ENCODE measurements at regions not wholly inside any gene's neighbourhood (a gene's known extent, or its start where the extent isn't known, plus 50 kb on each side); places are given as distances from the start of the nearest gene placed in this dataset.
"Not testable (repeated sequence)": the region's sequence is repeated elsewhere in the genome, so short reads cannot be mapped to it uniquely, and the experiment has no call there.

DNA sequence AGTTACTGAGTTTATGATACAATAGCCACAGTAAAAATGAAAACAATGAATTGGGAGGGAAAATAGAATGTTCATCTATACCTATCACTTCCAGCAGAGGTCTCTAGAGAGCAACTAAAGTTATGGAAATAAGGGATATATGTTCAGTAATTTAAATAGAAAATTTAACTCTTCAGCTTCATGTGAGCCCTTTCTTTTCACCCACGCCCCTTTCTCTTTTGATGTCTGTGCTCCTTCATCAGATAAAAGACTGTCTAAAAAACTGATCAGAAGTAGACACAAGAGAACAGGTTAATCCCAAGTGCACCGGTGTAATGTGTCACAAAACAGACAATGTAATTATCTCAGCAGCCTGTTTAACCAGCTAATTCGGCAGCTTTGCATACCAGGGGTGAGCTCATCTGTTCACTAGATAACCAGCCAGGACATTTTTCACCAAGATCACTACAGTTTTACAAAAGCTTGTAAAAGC, 238.5 kb upstream of the ERBB4 start:
- peak; percentile 48 for DNase-seq (ENCODE audit: low spot score)

DNA sequence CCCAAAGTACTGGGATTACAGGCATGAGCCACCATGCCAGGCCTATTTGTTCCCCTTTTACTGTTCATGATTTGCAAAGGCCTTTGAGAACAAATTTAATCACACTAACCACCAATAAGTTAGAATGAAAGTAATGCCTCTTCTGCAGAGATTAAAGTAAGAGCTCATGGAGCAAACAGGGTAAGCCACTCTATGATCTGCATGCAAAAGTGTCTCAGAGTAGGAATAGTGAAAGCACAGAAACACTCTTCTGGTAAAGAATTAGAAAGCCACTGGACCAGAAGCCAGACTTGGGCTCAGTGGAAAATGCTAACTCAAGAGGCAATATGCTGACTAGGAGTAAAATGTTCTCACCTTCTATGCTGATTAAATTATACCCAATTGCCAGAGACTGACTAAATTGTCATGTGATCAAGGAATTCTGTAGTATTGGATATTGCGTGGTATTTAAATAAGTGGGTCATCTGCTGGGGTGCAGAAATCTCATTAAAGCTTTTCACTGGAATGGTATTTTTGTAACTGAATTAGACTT, 235.3 kb upstream of the ERBB4 start:
- DNase-seq (ENCODE audit: low spot score), result no peak

DNA sequence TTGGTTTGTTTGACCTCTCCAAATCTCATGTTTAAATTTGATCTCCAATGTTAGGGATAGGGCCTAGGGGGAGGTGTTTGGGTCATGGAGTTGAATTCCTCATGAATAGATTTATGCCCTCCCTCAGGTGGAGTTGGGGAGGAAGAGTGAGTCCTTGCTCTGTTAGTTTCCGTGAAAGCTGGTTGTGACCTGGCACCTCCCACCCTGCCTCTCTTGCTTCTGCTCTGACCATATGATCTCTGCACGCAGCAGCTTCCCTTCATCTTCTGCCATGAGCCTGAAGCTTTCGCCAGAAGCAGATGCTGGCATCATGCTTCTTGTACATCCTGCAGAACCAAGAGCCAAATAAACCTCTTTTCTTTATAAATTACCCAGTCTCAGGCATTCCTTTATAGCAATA, 231.6 kb upstream of the ERBB4 start:
- DNase-seq (ENCODE audit: low spot score), result no peak

DNA sequence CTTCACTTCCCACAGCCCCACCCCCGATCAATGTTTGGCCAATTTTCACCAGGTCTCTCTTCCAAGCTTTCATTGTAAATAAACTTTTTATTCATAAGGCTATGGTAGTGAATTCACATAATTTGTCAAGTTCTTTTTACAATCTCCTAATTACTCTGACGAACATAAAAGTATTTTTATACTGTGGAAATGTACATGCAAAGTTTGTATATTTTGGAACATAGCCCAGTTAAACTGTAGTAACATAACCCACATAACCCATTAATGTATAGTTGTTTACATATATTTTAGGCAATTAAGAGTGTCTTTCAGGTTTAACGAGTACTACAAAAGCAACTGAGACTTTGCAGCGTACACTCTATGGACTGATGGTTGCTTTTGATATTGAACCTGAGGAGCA, 228.3 kb upstream of the ERBB4 start:
- DNase-seq (ENCODE audit: low spot score), result no peak

DNA sequence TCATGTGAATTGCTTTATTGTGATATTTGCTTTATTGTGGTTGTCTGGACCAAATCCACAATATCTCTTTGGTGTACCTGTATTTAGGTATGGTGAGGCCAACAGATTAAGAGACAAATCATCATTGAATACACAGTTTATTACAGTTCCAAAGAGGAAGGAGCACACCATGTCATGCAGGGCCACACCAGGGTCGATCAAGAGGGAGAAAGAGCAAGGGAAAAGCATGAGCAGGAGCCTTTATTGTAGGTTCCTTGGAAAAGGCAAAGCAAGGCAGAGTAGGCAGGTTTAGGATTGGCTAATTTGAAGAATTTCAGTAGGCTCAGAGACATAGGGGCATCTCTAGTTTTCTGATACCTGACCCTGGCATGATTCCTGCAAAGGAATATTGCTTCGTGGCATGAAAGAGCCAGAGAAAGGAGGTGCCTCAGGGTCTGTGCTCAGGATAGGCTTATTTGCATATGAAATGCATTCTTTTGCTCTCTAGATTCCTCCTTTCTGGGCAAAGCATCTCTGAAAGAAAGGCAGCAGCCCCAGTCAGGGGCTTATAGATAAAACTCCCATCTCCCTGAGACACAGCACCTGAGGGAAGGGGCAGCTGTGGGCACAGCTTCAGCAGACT, 214.2 kb upstream of the ERBB4 start:
- no peak for DNase-seq (ENCODE audit: low spot score)

DNA sequence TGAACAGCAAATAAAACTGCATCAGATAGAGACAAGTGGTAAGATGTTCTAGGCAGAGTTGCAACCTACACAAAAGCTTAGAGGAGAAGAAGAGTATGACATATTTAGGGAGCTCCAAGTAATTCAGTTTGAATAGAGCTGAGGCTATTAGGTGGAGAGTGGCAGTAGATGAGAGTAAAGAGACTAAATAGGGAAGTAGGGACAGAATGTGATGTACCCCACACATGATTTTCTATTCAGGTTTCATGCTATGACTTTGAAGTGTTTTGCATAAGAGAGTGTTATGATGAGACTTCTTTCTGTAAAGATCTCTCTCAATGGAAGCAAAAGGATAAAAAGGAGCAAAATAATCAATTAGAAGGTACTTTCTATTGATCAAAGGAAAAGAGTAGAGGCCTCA, 206.8 kb upstream of the ERBB4 start:
- DNase-seq (ENCODE audit: low spot score), result no peak

DNA sequence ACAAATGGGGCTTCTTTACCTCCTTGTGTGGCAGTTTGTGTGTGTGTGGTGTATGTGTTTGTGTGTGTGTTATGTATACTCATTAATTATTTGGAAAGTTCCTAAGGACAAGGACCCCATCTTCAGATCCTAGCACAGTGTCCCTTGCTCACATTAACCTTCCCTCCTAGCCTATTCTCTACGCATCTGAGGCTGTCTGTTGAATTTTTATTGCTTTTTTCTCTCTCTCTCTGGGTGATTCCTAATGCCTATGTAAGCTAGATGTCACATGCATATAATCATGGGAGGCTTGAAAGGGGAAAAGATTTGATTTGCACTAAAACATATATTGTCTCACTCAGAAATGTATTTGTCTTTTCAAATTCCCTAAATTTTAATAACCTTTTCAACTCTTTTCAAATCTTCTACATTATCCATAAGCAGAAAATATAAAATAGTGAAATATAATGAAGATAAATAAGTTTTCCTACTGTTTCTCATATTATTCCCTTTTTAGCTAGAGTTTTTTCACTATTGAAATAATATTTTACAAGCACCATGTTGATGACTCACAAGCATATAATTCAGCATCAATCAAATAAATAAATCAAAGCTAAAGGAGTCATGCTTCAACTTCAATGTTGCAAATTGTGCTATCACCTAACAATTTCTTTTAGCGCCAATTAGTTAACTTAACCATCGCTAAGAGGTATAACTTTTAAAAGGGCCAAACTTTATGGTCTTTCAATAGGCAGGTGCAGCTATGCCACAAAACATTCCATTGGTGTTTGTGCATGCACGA, 199.0 kb upstream of the ERBB4 start:
- DNase-seq (ENCODE audit: low spot score), result no peak

DNA sequence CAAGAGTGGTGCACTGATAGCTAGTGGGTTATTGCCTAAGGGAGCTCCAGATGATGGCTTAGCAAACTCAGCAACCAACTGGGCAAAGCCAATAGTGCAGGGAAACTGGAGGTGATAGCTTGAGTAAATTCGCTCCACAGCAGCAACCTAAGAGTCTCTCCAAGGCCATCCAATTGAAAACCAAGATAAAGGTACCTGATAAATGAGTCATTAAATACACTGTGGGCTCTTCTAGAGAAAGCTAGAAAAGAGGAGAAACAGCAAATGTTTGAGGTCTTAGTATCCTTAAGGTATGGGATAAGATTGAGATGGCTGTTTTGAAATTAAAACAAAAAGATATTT, 197.8 kb upstream of the ERBB4 start:
- no peak for DNase-seq (ENCODE audit: low spot score)

DNA sequence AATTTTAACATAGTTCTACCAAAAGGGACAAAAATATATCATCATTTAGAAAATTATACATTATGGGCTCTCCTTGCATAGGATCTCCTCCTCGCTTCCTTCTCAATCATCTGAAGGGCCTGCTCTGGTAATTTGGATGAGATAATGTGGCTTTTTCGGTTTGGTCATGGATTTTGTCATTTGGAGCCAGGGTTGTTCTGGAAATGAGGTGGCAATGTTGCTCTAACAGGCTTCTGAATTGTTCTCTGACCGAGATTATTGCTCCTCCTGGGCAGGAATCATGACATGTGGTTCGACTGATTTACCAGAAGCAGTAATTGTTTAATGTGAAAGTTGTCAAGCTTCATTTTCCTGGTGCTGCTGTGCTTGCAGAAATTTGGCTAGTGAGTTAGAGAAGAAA, 194.7 kb upstream of the ERBB4 start:
- DNase-seq (ENCODE audit: low spot score), result no peak

DNA sequence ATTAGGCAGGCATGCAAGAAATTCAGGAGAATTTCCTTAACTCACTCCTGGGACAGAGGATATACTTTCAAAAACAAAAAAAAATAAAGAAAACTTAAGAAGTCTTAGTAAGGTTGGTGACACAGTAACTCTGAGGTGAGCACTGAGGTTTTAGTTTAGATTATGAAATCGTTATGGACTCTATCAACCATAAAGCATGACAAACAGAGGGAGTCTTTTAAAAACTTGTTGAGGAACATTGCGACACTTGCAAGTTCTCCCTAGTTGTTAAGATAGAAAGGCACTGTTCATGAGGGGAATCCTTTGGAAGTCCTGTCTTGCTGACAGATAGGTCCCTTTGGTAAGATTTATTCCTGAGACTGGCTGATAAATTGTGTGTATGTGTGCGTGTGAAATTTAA, 194.3 kb upstream of the ERBB4 start:
- no peak for DNase-seq (ENCODE audit: low spot score)

DNA sequence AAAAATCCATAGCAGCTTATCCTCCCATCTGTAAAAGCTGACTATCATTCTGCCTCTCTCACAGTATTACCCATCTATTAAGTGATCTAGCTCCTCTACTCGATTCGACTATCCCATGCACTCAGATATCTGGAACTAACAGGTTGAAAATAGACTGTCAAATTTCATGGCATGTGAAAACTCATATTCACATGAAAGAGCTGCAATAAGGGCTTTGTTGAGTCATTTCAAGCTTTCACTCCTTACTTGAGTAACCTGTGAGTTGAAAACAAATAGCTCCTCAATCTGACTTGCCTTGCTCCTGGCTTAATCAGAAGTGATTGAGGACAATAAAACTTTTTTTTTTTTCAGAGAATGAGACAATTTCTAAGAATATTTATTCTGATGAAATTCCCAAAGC, 192.4 kb upstream of the ERBB4 start:
- no peak for DNase-seq (ENCODE audit: low spot score)

DNA sequence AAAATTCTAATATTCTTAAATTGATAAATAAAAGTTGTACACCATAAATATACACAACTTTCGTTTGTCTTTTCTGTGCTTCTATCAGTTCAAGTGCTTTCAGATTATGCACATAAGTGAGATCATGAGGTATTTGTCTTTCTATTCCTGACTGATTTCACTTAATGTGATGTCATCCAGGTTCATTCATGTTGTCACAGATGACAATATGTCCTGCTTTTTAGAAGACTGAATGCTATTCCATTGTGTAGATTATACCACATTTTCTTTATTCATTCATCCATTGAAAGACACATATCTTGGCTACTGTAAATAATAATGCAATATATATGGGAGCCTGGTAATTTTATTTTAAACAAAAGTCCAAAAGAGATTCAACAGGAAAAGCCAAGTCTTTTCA, 190.1 kb upstream of the ERBB4 start:
- no peak for DNase-seq (ENCODE audit: low spot score)

DNA sequence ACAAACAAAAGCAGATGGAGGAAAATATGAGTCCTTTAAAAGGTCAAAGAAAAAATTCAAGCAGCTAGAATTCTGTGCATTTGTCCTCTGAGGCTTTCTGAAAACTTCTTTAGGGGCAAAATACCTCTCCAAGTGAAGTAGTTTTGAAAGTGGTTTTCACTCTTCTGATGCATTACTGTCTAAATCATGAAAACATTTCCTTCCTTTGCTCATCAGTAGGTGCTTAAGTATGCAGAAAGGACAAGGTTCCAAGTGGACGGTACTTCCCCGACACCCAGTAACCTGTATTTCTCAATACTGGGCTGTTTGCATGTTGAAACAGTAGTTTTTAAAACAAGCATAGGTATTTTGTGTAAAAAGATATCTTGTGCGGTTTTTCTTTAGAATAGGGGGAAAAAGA, 189.1 kb upstream of the ERBB4 start:
- DNase-seq (ENCODE audit: low spot score), result no peak

DNA sequence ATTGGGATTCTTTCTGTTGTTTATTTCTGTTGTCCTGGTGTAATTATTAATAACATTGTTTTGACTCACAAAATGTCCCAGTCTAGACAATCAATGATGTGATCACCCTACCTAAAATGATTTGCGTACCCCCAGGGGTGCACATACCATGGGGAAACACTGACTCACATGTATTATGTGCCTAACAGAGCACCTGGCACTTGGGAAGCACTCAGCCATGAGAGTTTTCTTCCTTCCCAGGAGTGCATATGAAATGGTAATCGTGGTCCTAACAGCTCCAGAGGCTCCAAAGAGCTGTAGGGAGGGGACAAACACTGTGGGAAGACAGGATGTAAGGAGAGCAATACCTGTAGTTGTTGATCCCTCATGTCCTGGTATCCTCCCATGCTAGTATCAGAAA, 187.8 kb upstream of the ERBB4 start:
- no peak for DNase-seq (ENCODE audit: low spot score)

DNA sequence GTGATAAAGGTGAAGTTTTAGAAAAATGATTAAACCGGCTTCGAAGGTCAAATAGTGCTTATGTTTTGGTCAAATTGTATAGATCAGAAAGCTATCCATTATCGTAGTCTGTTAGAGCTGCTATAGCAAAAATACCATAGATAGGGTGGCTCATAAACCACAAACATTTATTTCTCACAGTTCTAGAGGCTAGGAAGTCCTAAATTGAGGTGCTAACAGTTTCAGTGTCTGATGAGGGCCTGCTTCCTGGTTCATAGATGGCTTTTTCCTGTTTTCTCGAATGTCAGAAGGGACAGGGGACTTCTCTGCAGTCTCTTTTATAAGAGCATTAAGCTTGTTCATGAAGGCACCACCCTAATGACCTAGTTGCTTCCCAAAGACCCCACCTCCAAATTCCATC, 186.6 kb upstream of the ERBB4 start:
- no peak for DNase-seq (ENCODE audit: low spot score)

DNA sequence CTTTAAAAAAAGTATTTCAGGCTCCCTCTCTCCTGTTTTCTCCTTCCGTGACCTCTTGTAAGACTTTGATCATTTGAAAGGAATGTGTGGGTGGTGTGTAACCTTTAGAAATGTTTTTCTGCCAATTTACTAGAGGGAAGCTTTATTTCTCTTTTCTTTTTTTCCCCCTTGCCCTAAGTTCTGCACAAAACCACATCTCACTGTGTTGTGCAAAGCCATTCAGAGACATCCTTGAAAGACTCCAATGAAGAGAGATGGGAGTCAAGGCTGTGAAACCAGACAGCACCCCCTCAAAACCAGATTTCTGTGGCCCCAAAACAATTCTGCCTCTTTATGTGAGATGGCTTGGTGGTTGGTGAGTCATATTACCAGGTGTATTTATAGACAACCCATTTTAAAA, 184.6 kb upstream of the ERBB4 start:
- DNase-seq (ENCODE audit: low spot score), result no peak

DNA sequence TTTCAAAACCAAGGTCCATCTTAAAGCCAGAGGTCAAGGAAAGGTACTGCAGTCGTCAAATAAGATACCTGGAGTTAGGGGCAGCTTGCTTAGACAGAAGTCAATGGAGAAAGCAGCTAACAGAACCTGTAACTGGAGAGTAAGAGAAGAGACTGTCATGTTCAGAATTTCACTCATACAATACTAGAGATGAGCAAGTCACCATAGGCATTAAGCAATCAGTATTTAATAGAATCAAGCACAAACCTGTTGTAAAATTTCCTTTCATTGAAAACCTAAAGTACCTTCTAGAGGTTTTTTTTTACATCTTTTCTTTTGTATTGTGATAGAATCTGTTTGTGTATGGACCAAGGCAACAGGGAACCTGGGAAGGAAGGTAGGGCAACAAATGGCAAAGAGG, 183.4 kb upstream of the ERBB4 start:
- DNase-seq (ENCODE audit: low spot score), result no peak

DNA sequence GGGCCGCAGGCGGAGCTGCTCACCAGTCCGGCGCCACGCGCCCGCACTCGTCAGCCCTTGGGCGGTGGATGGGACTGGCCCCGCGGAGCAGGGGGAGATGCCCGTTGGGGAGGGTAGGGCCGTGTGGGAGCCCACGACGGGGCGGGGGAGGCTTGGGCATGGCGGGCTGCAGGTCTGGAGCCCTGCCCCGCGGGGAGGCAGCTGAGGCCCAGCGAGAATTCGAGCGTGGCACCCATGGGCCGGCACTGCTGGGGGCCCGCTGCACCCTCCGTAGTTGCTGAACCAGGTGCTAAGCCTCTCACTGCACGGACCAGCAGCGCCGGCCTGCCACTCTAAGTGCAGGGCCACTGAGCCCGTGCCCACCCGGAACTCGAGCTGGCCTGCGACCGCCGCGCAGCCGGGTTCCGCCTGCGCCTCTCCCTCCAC, 182.4 kb upstream of the ERBB4 start:
- no peak for DNase-seq (ENCODE audit: low spot score)

DNA sequence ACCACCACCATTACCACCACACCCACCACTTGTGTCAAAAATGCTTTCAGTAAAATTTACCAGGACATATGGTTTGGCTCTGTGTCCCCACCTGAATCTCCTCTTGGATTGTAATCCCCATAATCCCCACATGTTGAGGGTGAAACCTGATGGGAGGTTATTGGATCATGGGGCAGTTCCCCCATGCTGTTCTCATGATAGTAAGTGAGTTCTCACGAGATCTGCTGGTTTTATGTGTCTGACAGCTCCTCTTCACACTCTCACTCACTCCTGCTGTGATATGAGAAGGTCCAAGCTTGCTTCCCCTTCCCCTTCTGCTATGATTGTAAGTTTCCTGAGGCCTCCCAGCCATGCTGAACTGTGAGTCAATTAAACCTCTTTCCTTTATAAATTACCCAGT, 176.8 kb upstream of the ERBB4 start:
- not testable (repeated sequence) for DNase-seq (ENCODE audit: low spot score)

DNA sequence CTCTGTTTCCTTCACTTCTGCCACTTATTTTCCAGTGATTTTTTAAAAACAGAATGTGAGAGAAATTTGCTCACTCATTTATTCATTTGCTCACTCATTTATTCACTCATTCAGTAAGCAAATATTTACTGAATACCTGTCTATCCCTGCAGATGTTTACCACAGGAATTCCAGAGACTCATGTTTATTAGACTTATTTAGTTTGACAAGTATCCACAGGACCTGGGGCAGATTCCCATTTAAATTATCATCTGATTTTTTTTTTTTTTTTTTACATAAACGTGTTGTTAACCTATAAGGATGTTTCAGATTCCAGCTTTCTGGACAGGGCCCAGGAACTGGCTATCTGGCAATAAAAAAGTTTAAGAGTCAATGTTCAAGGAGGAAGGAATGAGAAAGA, 175.1 kb upstream of the ERBB4 start:
- DNase-seq (ENCODE audit: low spot score), result no peak

DNA sequence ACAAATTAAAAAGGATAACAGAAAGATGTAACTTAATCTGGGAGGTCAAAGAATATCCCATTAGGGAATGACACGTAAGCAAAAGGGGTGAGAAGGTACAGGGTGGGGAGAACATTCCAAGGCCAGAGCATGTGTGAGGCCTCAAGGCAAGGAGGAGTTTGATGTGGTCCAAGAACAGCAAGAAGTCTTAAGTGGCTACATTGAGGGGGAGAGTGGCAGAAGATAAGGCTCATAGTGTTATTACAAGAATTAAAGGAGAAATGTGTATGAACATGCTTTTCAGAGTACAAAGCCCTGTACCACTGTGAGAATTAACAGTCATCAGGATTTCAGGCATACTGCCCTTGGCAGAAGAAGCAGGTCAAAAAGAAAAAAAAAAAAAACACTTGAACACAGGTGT, 174.4 kb upstream of the ERBB4 start:
- no peak for DNase-seq (ENCODE audit: low spot score)

DNA sequence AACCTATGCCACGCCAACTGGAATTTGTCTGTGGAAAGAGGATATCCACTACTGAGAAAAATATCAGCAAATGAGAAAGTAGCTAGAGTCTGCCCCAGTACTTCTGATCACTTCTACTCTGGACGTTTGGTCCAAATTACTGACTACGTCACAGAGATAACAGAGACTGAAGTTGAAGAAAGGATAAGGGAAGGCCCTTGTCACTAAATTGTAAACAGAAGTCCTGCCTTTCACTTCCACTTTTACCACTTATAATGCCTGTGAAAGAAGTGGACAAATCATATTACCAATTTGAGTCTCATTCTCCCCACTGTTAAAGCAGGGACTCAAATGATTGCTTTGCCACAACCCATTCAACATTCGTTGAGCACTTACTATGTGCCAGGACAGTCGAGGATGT, 173.9 kb upstream of the ERBB4 start:
- no peak for DNase-seq (ENCODE audit: low spot score)

DNA sequence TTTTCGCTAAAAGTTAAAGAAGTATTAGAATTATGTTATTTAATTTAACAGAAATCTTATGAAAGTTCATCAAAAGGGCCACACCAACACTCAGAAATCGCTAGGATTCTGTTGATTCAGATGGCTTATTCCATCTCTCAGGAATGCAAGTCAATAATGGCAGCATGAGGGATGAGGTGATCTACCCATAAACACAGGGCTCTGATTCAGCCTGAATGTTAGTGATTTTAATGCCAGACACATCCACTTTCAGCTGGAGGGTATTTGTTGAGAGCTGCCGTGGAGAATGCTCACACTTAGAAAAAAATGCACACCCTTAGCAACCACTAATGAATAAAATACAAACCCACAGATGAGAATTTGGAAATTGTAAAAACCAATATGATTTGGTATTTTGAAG, 173.3 kb upstream of the ERBB4 start:
- peak; percentile 17 for DNase-seq (ENCODE audit: low spot score)

DNA sequence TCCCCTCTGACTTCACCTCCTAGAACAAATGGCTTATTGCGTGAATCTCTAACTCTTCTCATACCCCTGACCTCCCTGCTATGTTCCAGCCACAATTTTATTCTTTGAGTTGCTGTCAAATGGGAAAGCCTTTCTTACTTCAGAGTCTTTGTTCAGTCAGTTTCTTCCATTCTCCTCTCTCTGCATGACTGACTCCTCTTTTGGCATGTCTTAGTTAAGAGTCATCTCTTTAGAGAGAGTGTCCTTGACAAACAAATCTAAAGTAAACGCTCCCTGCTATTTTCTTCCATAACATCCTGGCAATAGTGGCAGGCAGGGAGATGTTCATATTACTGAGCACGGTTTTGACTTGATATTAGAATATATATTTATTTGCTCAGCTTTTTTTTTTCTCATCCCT, 170.7 kb upstream of the ERBB4 start:
- no peak for DNase-seq (ENCODE audit: low spot score)

All from RKO (cell line).